Hematopoietic multipotent progenitor cell (in vitro differentiated cells): ENCODE measurements at regions not wholly inside any gene's neighbourhood (a gene's known extent, or its start where the extent isn't known, plus 50 kb on each side); places are given as distances from the start of the nearest gene placed in this dataset.

Experiments used
- DNase-seq, 3 donors: peaks; one replicate each; pipeline ENCODE4 v3.0.0-alpha.2; 2011 to 2015; ENCODE audit warnings: low read depth in 2 of 3, low spot score in 2 of 3

DNA sequence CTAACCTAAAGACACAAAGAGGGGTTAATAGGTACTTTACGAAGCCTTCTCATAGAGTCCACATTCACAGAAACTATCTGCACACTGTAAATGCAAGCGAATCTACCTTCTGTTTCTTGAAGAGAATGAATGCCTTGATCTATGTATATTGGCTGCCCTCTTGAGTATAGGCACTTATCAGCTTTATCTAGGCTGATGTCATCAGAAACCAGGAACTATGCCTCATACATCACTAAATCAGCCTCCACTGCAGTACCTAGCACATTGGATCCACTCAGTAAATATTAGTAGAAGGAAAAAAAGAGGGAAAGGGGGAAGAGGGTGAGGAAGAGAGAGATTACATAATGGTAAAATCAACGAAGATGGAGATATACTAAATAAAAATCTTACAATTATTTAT lies 477.1 kb downstream of the CAAP1 start:
- DNase-seq = no peak

DNA sequence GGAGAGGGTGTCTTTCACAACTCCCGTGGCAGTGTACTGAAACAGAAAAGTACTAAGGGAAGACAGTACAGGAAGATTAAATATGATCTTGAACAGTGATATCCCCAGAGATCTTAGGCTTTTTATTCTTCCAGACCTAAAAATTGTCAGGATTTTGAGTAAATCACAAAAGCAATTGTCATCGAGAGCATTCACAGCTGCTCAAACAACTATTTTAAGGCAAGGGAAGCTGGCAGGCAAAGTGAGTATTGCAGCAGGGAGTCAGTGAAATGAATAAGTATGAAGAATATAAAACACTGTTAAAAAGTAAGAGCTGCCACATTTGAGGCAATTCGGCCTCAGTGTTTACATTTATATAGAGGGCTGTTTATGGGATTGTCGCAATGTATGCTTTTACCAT lies 479.0 kb downstream of the CAAP1 start:
- DNase-seq = no peak

DNA sequence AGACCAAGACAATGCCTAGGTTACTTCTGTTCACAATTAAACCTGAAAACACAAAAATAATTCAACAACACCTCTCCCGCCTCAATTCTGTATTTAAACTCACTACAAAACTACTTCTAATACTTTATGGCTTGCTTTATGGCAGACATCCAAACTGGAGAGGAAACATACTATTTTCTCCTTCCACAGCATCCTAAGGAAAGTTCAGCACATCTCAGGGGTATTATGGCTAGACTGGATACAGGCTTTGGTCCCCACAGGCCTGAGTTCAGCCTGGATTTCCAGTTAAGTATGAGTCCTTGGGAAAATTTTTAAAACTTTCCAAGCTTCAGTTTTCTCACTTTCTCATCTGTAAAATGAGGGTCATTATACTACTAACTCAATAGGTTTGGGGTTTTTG lies 480.2 kb downstream of the CAAP1 start:
- DNase-seq = no peak

DNA sequence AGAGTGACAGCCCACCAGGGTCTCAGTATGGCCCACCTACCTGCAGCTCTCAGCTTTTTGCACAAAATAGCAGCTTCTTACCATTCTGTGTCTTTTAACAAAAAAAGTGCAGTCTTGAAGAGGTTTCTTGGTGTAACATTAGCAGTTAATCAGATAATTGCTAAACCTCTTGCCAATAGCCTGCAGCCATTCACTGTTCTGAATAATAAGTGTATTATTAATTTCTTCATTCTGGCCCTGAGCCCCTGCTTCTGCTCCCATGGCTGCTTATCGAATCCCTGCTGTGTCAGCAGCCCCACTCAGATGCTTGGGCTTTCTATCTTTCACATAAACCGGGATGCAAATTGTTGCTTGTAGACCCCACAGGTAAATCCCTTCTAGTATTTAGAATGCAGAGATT lies 485.9 kb downstream of the CAAP1 start:
- no peak for DNase-seq

DNA sequence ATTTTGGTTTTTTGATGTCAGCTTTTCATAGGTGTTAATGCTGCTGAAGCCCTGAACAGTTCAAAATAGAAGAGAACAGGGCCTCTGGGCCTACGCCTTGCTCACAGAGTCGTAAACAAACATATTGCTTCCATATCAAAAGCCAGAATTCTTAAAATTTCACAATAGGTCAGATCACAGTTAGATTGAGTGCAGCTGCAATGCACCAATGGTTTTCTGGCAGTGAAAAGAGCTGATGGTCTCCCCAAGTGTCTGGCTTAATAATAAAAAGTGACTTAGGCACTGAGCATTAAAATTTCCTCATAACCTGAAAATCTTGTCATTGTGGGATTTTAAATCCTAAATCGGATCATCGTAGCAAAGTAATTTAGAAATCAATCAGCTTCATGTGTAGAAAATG lies 493.0 kb downstream of the CAAP1 start:
- no peak for DNase-seq

DNA sequence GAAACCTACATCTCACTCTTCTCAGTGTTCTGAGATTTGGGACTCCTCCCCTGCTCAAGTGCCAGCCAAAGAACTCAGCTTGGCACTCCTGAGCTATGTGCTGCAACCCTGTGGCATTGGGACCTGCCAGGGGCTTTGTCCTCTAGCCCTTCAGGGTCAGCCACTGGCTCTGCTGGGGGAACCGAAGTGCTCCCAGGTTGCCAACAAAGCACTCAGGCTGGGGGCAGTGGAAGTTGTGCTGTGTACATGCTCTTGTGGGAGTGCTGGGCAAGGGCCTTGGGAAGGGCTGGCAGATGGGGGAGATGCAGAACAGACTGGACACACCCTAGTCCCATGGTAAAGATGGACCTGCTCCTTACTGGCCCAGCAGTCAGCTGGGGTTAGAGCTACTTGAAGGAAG lies 498.6 kb downstream of the CAAP1 start:
- DNase-seq = no peak

DNA sequence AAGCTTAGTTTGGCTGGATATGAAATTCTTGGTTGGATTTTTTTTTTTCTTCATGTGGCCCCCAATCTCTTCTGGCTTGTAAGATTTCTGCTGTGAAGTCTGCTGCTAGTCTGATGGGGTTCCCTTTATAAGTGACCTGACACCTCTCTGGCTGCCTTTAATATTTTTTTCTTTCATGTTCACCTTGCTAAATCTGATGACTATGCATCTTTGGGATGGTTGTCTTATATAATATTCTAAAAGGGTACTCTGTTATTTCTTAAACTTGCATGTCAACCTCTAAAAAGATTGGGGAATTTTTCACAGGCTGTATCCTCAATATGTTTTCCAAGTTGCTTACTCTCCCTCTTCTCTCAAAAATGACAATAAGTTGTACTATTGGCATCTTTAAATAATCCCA lies 500.0 kb downstream of the CAAP1 start:
- DNase-seq = no peak

DNA sequence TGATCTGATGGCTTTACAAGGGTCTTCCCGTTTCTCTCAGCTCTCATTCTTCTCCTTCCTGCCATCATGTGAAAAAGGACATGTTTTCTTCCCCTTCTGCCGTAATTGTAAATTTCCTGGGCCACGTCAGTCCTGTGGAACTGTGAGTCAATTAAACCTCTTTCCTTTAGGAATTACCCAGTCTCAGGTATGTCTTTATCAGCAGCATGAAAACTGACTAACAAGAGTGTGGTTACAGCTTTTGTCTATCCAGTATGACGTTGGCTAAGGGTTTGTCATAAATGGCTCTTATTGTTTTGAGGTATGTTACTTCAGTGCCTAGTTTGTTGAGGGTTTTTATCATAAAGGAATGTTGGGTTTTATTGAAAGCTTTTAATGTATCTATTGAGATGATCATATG lies 501.6 kb downstream of the CAAP1 start:
- DNase-seq = no peak

DNA sequence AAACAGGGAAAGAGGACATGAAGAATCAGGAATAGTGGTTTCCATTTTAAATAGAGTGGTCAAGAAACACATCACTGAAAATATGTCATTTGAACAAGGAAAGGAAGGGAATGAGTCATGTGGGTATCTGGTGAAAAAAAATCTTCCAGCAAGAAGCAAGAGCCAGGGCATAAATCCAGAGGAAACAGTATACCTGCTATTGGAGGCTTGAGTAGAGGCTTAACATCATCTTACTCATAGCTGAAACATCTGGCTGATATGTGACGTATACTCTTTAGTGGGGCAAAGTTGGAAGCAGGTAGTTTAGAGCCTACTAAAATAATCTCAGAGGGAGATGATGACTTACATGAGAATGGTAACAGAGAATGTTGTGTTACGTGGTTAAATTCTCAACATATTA lies 517.2 kb downstream of the CAAP1 start:
- DNase-seq = no peak

DNA sequence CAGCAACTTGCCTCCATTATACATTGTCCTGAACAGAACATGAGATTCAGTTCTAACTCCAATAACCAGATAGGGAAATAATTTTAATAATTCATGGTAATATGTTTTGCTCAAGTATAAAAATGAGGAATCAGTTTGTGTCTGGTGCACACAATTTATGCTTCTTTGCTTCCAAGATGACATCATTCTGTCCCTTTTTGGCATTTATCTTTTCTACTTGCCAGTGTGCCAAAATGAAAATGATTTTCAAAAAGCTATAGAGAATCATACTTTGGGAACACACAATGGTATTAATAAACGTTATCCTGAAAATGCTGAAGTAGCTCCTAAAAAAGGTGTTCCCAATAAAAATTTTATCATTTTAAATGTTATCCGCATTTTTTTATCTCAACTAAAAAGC lies 519.0 kb downstream of the CAAP1 start:
- no peak for DNase-seq

DNA sequence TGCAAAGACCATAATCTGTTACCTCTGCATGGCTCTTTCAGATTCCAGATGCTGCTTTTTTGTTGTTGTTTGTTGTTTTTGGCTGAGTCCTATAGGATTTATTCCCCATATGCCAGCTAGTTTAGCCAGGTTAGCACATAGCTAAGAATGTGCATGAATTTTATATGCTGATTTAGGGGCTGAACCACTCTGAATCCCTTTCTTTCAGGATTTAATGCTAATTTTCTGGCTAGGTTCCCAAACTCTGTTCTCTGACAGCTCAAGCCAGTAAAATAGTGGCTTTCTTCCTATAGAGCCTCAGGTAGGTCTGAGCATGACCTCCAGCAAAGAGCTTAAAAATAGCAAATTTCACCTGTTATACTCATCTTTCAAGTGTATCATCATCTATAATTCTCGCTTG lies 521.4 kb downstream of the CAAP1 start:
- DNase-seq = no peak

DNA sequence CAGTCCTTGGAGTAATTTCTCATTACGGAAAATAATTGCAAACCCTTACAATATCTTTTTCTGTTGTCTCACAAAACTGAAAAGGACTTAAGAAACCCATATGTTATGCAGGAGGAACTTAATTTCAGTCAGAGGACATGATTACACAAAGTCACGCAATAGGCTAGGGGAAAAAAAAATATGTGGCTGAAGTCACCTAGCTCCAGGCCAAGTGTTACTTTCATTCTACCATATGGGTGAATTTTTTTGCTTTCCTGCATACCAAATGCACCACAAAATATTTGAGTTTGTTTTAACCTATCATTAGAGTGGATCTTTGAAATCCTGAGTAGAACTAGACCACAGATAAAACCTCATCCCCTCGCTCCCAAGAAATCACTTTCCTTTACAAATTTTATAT lies 523.5 kb downstream of the CAAP1 start:
- no peak for DNase-seq

DNA sequence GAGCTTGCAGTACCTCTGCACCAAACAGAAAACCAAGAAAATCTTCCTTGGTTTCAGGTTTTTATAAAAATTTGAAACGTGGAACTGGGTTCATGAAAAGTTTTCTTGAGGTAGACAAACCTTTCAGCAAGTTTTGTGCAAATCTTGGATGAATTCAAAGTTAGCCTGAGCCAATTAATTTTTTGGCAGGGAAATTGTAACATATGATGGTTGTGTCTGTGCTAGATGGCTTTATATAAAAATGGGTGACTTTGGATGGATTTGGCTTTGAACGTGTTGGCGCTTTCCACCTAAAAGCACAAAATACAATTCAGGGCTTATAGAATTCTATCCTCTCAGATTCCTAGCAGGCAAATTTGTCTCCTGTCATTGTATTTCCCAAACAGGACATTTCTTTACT lies 524.4 kb downstream of the CAAP1 start:
- no peak for DNase-seq

DNA sequence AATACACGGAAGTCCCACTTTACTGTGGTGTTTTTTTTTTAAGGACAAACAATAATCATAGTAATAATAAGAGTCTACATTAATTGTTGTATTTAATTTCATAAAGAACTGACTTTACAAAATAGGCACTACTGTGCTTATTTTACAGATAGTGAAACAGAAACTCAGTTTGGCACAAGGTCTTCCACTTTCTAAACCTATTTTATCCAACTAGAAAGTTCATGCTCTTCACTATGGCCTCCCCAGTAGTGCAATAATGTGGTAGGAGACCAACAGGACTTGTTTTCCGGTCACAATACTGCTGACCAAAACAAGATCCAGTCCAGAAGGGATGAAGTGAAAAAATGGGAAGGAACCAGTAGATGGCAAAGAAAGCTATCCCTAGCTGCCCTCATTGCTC lies 531.6 kb downstream of the CAAP1 start:
- DNase-seq = no peak

DNA sequence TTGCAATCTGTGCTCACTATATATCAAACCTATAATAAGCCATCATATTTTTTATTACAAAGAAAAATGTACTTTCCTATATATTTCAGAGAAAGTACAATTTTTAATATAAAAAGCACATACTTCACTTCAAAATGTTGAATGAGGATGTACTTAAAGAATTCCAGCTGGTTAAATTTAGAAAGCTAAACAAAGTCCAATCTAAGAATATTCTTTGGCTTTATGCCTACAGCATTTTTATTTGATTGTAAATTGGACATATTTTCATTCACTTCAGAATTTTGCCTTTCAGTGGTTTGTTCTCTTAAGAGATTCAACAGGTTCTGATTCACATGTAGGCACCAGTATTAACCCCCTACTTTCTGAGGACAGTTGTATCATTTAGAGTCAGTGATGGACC lies 533.8 kb downstream of the CAAP1 start:
- no peak for DNase-seq

DNA sequence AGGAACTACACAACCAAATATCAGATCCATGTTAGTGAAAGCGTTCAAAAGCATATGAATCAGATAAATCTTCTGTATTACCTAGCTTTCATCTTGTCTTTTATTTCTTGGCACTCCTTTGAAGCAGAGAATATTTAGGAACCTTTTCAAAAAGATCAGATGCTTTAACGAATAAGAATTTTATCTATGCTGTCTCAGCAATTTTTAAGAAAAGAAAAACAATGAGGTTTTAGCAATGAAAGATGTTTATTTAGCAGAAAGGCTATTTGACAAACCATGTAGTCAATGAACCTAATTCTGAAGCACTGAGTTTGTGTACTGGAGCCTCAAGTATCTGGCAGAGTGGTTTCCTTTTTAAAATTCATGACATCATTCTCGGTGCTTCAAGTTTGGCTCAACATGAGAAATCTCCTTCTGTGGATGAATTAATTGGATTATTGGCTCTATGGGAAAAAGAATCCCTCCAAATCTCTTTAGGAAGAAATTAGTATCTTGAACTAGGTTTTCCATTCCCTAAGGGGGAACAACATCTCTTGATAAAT lies 534.7 kb downstream of the CAAP1 start:
- DNase-seq = no peak

DNA sequence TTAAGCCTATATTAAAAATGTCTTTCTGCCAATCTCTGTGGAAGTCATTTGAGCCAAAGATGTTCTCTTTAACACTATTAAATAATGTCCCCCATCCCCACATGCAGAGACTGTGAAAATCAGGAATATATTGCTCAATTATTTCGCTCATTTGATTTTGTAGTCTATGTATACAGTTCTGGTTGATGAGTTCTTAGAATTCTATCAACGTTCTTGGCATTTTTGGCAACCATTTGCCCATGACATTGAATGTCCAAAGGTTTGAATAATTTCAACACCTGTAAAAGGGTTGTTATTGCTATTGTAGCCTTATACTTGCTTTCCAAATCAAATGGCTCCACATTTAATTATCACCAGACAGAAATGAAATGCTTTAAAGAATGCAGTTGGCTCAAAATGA lies 536.1 kb downstream of the CAAP1 start:
- no peak for DNase-seq

DNA sequence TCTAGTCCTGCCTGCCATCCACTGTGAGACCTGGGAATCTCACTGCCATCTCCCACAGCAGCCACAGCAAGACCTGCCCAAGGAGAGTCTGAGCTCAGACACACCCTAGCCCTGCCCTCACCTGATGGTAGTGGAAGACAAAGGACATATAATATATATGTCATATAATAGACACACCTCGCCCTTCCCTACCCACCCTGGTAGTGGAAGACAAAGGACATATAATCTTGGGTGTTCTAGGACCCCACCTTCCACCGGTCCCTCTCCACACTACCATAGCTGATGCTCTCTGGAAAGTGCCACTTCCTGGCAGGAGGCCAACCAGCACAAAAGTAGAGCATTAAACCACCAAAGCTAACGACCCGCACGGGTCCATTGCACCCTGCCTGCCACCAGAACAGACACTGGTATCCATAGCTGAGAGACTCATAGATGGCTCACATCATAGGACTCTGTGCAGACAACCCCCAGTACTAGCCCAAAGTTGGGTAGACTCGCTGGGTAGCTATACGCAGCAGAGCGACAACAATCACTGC lies 545.6 kb downstream of the CAAP1 start:
- no peak for DNase-seq

DNA sequence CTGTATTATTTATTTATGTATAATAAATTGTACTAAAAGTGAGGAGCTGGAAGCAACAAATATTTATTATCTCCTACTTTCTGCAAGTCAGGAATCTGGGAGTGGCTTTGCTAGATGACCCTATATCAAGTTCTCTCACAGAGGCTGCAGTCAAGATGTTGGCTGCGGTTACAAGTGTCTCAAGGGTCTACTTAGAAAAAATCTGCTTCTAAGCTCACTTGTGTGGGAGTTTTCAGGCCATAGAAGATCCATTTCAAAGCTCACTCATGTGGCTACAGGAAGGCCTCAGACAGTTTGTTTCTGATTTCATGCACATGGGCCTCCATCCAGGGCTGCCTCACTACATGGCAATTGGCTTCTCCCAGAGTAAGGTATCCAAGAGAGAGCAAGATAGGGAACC lies 551.1 kb downstream of the CAAP1 start:
- no peak for DNase-seq

DNA sequence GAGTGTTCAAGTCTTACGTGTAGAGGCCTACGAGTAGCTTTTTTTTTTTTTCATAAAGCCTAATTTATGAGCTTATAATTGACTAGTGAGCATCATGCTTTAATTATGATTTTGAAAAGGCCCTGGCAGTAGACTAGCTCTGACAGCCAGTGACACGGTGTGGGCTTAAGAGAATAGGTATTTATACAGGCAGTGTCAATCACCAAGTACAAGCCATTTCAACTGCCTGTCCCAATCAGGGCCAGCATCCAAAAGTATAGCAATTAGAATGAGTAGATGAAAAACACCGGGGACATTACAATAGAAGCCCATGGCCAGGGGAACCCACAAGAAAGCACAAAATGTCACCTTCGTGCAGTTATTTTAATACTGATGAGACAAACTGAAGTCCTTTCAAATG lies 552.8 kb downstream of the CAAP1 start:
- DNase-seq = no peak

DNA sequence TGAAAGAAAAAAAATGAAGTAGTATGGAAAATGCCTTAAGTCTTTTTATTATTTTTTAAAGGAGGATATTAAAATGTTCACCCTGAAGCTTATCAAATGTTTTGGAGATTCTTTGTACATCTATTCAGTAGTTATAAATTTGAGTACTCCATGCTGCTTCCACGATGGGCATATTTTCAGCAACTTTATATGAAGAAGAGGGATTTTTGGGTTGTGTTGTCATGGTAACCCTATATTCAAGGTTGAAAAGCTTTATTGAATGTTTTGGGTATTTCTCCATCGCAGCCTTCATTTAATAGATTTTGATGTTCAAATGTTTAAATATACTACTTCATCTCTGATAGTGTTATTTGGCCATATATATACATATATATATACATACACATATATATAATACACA lies 557.5 kb downstream of the CAAP1 start:
- DNase-seq = no peak

DNA sequence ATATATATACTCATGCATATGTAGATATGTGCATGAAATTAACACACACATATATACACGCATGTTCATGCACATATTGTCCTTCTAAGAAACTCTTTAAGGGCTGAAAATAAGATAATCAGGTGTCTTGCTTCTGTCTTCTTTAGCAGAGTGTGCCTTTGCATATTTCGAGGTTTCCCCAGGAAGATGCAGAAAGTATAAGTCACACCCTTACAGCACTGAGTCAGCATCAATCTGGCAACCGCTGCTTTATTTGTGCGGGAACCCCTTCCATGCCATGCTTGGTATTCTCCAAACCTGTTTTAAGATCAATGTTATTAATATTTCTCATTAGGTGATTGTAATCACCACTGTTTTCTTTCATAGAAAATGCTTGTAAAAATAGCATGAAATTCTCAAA lies 557.9 kb downstream of the CAAP1 start:
- DNase-seq = no peak

DNA sequence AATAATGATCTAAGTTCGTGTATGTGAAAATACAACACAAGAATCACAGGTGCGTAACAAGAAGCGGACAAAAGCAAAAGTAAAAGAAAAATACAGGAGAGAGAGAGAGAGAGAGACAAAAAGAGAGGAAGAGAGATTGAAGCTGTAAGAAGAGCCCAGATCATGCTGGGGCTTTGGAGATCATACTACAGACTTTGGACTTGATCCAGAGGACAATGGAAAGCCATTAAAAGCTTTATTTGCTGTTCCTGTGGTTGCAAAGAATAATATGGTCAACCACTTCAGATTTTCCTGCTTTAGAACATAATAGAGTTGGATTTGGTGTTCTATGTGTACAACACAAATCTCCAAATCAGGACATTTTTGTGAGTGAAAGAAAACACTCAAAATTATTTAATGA lies 561.4 kb downstream of the CAAP1 start:
- DNase-seq = no peak

DNA sequence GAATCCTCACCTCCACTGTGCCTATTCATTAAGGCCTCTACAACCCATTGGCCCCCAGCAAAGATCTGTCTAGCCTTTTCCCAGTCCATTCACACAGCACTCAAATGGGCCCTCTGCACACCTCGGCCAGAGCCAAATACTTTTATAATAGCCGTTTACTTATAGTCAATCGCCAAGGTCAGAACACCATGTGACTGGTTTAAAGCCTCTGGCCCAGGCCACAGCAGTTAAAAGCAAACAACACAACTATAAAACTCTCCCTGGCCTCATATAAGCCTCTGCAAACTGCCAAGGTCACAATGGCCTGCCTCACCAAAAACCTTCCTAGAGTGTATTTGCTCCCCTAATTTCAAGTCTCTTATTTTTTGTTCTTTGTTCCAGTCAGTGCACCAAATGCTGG lies 562.6 kb downstream of the CAAP1 start:
- no peak for DNase-seq
